NCI-H526 (cell line): ENCODE measurements at regions not wholly inside any gene's neighbourhood (a gene's known extent, or its start where the extent isn't known, plus 50 kb on each side); places are given as distances from the start of the nearest gene placed in this dataset.
"Not testable (repeated sequence)": the region's sequence is repeated elsewhere in the genome, so short reads cannot be mapped to it uniquely, and the experiment has no call there.

ENCODE experiments used
- DNase-seq, 2 experiments: peaks; one replicate each; lab custom pipeline; 2025; lab: John Stamatoyannopoulos, UW

GRCh38 chr15:20346082-20346805, 195.4 kb downstream of the GOLGA6L6 start:
- no peak for DNase-seq

GRCh38 chr15:20345401-20345958, 196.1 kb downstream of the GOLGA6L6 start:
- no peak for DNase-seq

GRCh38 chr15:20344601-20345400, 196.8 kb downstream of the GOLGA6L6 start:
- no peak for DNase-seq

- DNase-seq: not testable (repeated sequence)
Measured at GRCh38 chr15:20343395-20344211, 198.0 kb downstream of the GOLGA6L6 start.

GRCh38 chr15:20342601-20343394, 198.8 kb downstream of the GOLGA6L6 start:
- DNase-seq: not testable (repeated sequence)

GRCh38 chr15:20341901-20342600, 199.5 kb downstream of the GOLGA6L6 start:
- DNase-seq: no peak

- no peak for DNase-seq
Measured at GRCh38 chr15:20340931-20341661, 200.5 kb downstream of the GOLGA6L6 start.

- no peak for DNase-seq
Measured at GRCh38 chr15:20340331-20340811, 201.2 kb downstream of the GOLGA6L6 start.

- not testable (repeated sequence) for DNase-seq
Measured at GRCh38 chr15:20339086-20339791, 202.4 kb downstream of the GOLGA6L6 start.

- DNase-seq: not testable (repeated sequence)
Measured at GRCh38 chr15:20338671-20339070, 202.9 kb downstream of the GOLGA6L6 start.

GRCh38 chr15:20337238-20337637, 204.4 kb downstream of the GOLGA6L6 start:
- not testable (repeated sequence) for DNase-seq

GRCh38 chr15:20334451-20334850, 207.1 kb downstream of the GOLGA6L6 start:
- DNase-seq: not testable (repeated sequence)

- not testable (repeated sequence) for DNase-seq
Measured at GRCh38 chr15:20325751-20326150, 215.8 kb downstream of the GOLGA6L6 start.

GRCh38 chr15:20317132-20317531, 224.5 kb downstream of the GOLGA6L6 start:
- not testable (repeated sequence) for DNase-seq

GRCh38 chr15:20311014-20311680, 230.5 kb downstream of the GOLGA6L6 start:
- DNase-seq: not testable (repeated sequence)

- DNase-seq: no peak
Measured at GRCh38 chr15:20310603-20311002, 231.0 kb downstream of the GOLGA6L6 start.

- DNase-seq: not testable (repeated sequence)
Measured at GRCh38 chr15:20309966-20310365, 231.6 kb downstream of the GOLGA6L6 start.

- not testable (repeated sequence) for DNase-seq
Measured at GRCh38 chr15:20309395-20309794, 232.2 kb downstream of the GOLGA6L6 start.
